Liver (tissue), 8 donors: ENCODE measurements at regions not wholly inside any gene's neighbourhood (a gene's known extent, or its start where the extent isn't known, plus 50 kb on each side); places are given as distances from the start of the nearest gene placed in this dataset.
A peak's percentile ranks its signal among the peaks of the same experiment; 100 is the strongest.

ENCODE experiments used
- DNase-seq: peaks from one replicate; pipeline ENCODE4 v3.0.0-alpha.2; 2017; ENCODE audit warnings: low spot score
- H3K27ac ChIP-seq, 2 donors: one replicate each; pipeline ENCODE4 v1.7.0; 2013; ENCODE audit warnings: inconsistent platforms in 2 of 2, low read length in 2 of 2, control low read depth in 1 of 2, low read depth in 1 of 2, mild to moderate bottlenecking in 1 of 2
- H3K27me3 ChIP-seq, 4 donors: one replicate each; pipeline versions ENCODE4 v1.6.1 to v1.7.0; 2013; ENCODE audit warnings: low read length in 3 of 4, inconsistent platforms in 1 of 4, mild to moderate bottlenecking in 1 of 4, moderate library complexity in 1 of 4; ENCODE audit not compliant: control insufficient read depth in 4 of 4, insufficient read depth in 4 of 4
- H3K36me3 ChIP-seq, 4 donors: one replicate each; pipeline versions ENCODE4 v1.6.1 to v1.7.0; 2013; ENCODE audit warnings: low read length in 3 of 4, mild to moderate bottlenecking in 3 of 4, low read depth in 1 of 4, moderate library complexity in 1 of 4; ENCODE audit not compliant: control insufficient read depth in 4 of 4, insufficient read depth in 3 of 4
- H3K4me1 ChIP-seq, 4 donors: one replicate each; pipeline versions ENCODE4 v1.6.1 to v1.7.0; 2013; ENCODE audit warnings: low read length in 3 of 4, mild to moderate bottlenecking in 3 of 4, moderate library complexity in 1 of 4; ENCODE audit not compliant: control insufficient read depth in 4 of 4, insufficient read depth in 4 of 4
- H3K4me3 ChIP-seq, 3 donors: one replicate each; pipeline versions ENCODE4 v1.6.1 to v1.7.0; 2013; ENCODE audit warnings: low read length in 3 of 3, control low read depth in 1 of 3, low read depth in 1 of 3, mild to moderate bottlenecking in 1 of 3
- H3K9ac ChIP-seq, 2 donors: one replicate each; pipeline ENCODE4 v1.7.0; 2013; ENCODE audit warnings: low read length in 2 of 2, mild to moderate bottlenecking in 2 of 2, moderate library complexity in 2 of 2, control low read depth in 1 of 2, low read depth in 1 of 2
- H3K9me3 ChIP-seq, 4 donors: one replicate each; pipeline versions ENCODE4 v1.6.1 to v1.7.0; 2013; ENCODE audit warnings: low read length in 3 of 4; ENCODE audit not compliant: control insufficient read depth in 4 of 4
- ATF3 ChIP-seq: IDR thresholded peaks from 2 replicates; pipeline ENCODE4 v1.6.1; 2016; ENCODE audit warnings: antibody characterized with exemption
- CTCF ChIP-seq: fragments of 150-350 bp; IDR thresholded peaks from 2 replicates; pipeline ENCODE4 v1.5.1; 2017; ENCODE audit warnings: improper control_type of control experiment, low read depth, low read length; ENCODE audit not compliant: missing input control
- EGR1 ChIP-seq, 2 donors: IDR thresholded peaks; 2 replicates each; pipeline ENCODE4 v1.6.1; 2016 to 2018; ENCODE audit warnings: antibody characterized with exemption in 2 of 2, low read depth in 2 of 2
- FOXA1 ChIP-seq: IDR thresholded peaks from 2 replicates; pipeline ENCODE4 v1.6.1; 2016; ENCODE audit warnings: antibody characterized with exemption
- FOXA2 ChIP-seq: IDR thresholded peaks from 2 replicates; pipeline ENCODE4 v1.6.1; 2016; ENCODE audit warnings: antibody characterized with exemption
- GABPA ChIP-seq, 2 donors: IDR thresholded peaks in 1 of 2; conservative IDR thresholded peaks in 1 of 2; 2 replicates each; pipeline ENCODE4 v1.6.1; 2016; ENCODE audit warnings: antibody characterized with exemption in 2 of 2, mild to moderate bottlenecking in 1 of 2, moderate library complexity in 1 of 2
- HNF4A ChIP-seq, 2 donors: conservative IDR thresholded peaks; 2 replicates each; pipeline ENCODE4 v1.6.1; 2016; ENCODE audit warnings: antibody characterized with exemption in 2 of 2, mild to moderate bottlenecking in 2 of 2
- HNF4G ChIP-seq: IDR thresholded peaks from 2 replicates; pipeline ENCODE4 v1.6.1; 2016; ENCODE audit warnings: antibody characterized with exemption
- JUND ChIP-seq, 2 donors: IDR thresholded peaks; 2 replicates each; pipeline ENCODE4 v1.6.1; 2016; ENCODE audit warnings: antibody characterized with exemption in 2 of 2
- MAX ChIP-seq: IDR thresholded peaks from 2 replicates; pipeline ENCODE4 v1.6.1; 2016; ENCODE audit warnings: antibody characterized with exemption
- NR2F2 ChIP-seq: IDR thresholded peaks from 2 replicates; pipeline ENCODE4 v1.6.1; 2016; ENCODE audit warnings: antibody characterized with exemption
- RAD21 ChIP-seq, 2 donors: IDR thresholded peaks; 2 replicates each; pipeline ENCODE4 v1.6.1; 2016; ENCODE audit warnings: antibody characterized with exemption in 2 of 2, mild to moderate bottlenecking in 2 of 2
- REST ChIP-seq: IDR thresholded peaks from 2 replicates; pipeline ENCODE4 v1.6.1; 2016; ENCODE audit warnings: antibody characterized with exemption, mild to moderate bottlenecking
- RXRA ChIP-seq, 2 donors: IDR thresholded peaks; 2 replicates each; pipeline ENCODE4 v1.6.1; 2017 to 2018; ENCODE audit warnings: antibody characterized with exemption in 2 of 2, mild to moderate bottlenecking in 1 of 2
- SP1 ChIP-seq: IDR thresholded peaks from 2 replicates; pipeline ENCODE4 v1.6.1; 2018; ENCODE audit warnings: antibody characterized with exemption, mild to moderate bottlenecking
- TAF1 ChIP-seq: conservative IDR thresholded peaks from 2 replicates; pipeline ENCODE4 v1.6.1; 2016; ENCODE audit warnings: antibody characterized with exemption, mild to moderate bottlenecking
- YY1 ChIP-seq: IDR thresholded peaks from 2 replicates; pipeline ENCODE4 v1.6.1; 2016; ENCODE audit warnings: antibody characterized with exemption, mild to moderate bottlenecking
- ZBTB33 ChIP-seq: IDR thresholded peaks from 2 replicates; pipeline ENCODE4 v1.6.1; 2016; ENCODE audit warnings: antibody characterized with exemption
- WGBS: extraction: QIAGEN DNeasy Blood & Tissue Kit; methylation state at CpG from one replicate; pipeline ENCODE4 v1.1.7; 2013; 5-methylcytosine and 5-hydroxymethylcytosine counted together
- donor health status: healthy.
- donor health status: healthy.
- donor health status: healthy.
- donor health status: healthy.
- donor health status: healthy.

GRCh38 chr2:63735263-63735662 is 106.4 kb upstream of the UGP2 start:
- Histone ChIP-seq H3K9ac (peak overlapping the region in 1 of 2 donors; percentile 73), H3K27ac (peak overlapping the region; percentile 26 to 67), H3K4me1 (peaks cover 12 to 46% (median 38%) of the 10 kb centered on the region in 4 donors), H3K27me3 (no peaks in the 10 kb centered on the region), H3K4me3 (no peak overlapping the region), H3K9me3 (no peaks in the 10 kb centered on the region), H3K36me3 (no peaks in the 10 kb centered on the region)
- WGBS: 65% methylated on average over 4 of the region's 4 CpGs
- TF ChIP-seq YY1: no peak
- no peak for TF ChIP-seq REST
- TF ChIP-seq CTCF: no peak
- no peak for TF ChIP-seq GABPA (IDR thresholded peaks at IDR 0.05 in 1 of 2, conservative IDR thresholded peaks at IDR 0.05 in 1 of 2)
- peak; percentile 9 for TF ChIP-seq SP1
- peak; percentile 2 for TF ChIP-seq ZBTB33
- TF ChIP-seq EGR1 (IDR thresholded peaks at IDR 0.05; ENCODE audit: low read depth in 2 of 2): no peak
- TF ChIP-seq HNF4G: no peak
- TF ChIP-seq JUND (IDR thresholded peaks at IDR 0.05): no peak
- peak; percentile 47 to 74 for TF ChIP-seq HNF4A (conservative IDR thresholded peaks at IDR 0.05)
- no peak for TF ChIP-seq FOXA1
- no peak for TF ChIP-seq MAX
- TF ChIP-seq TAF1: no peak
- TF ChIP-seq RXRA (IDR thresholded peaks at IDR 0.05): peak; percentile 14 to 68
- no peak for DNase-seq

GRCh38 chr2:63735931-63736330 is 105.8 kb upstream of the UGP2 start:
- Histone ChIP-seq H3K27ac (peak overlapping the region; percentile 26 to 67), H3K36me3 (no peaks in the 10 kb centered on the region), H3K4me3 (no peak overlapping the region), H3K9me3 (no peaks in the 10 kb centered on the region), H3K9ac (peak overlapping the region in 1 of 2 donors; percentile 24), H3K4me1 (peaks cover 12 to 52% (median 40%) of the 10 kb centered on the region in 4 donors), H3K27me3 (no peaks in the 10 kb centered on the region)
- 84% methylated on average over 1 of the region's 1 CpG for WGBS
- DNase-seq: no peak
- TF ChIP-seq EGR1 (IDR thresholded peaks at IDR 0.05; ENCODE audit: low read depth in 2 of 2): no peak
- no peak for TF ChIP-seq ATF3
- TF ChIP-seq RAD21 (IDR thresholded peaks at IDR 0.05): no peak
- no peak for TF ChIP-seq TAF1
- TF ChIP-seq RXRA (IDR thresholded peaks at IDR 0.05): no peak
- no peak for TF ChIP-seq REST
- TF ChIP-seq ZBTB33: no peak
- no peak for TF ChIP-seq FOXA2
- no peak for TF ChIP-seq JUND (IDR thresholded peaks at IDR 0.05)
- no peak for TF ChIP-seq YY1
- TF ChIP-seq NR2F2: no peak
- no peak for TF ChIP-seq FOXA1
